ENCODE measurements at regions not wholly inside any gene's neighbourhood (a gene's known extent, or its start where the extent isn't known, plus 50 kb on each side); places are given as distances from the start of the nearest gene placed in this dataset.

GRCh38 chr21:38984982-38985567, 179.3 kb downstream of the ETS2 start:
- no peak for DNase-seq (ENCODE audit: low spot score)

GRCh38 chr21:38984568-38984967, 178.8 kb downstream of the ETS2 start:
- no peak for DNase-seq (ENCODE audit: low spot score)

GRCh38 chr21:38983560-38983959, 177.8 kb downstream of the ETS2 start:
- DNase-seq (ENCODE audit: low spot score), result no peak

GRCh38 chr21:38982804-38983203, 177.1 kb downstream of the ETS2 start:
- DNase-seq (ENCODE audit: low spot score), result no peak

- no peak for DNase-seq (ENCODE audit: low spot score)
Observed at GRCh38 chr21:38982096-38982495, 176.4 kb downstream of the ETS2 start.

GRCh38 chr21:38980416-38981313, 174.9 kb downstream of the ETS2 start:
- DNase-seq (ENCODE audit: low spot score), result no peak

- DNase-seq (ENCODE audit: low spot score), result no peak
Observed at GRCh38 chr21:38979271-38980121, 173.8 kb downstream of the ETS2 start.

- DNase-seq (ENCODE audit: low spot score), result no peak
Observed at GRCh38 chr21:38976900-38977299, 171.2 kb downstream of the ETS2 start.

GRCh38 chr21:38973552-38973951, 167.8 kb downstream of the ETS2 start:
- DNase-seq (ENCODE audit: low spot score), result no peak

GRCh38 chr21:38972078-38972477, 166.3 kb downstream of the ETS2 start:
- DNase-seq (ENCODE audit: low spot score), result no peak

- DNase-seq (ENCODE audit: low spot score), result no peak
Observed at GRCh38 chr21:38970765-38971164, 165.0 kb downstream of the ETS2 start.

- DNase-seq (ENCODE audit: low spot score), result no peak
Observed at GRCh38 chr21:38968887-38969543, 163.3 kb downstream of the ETS2 start.

GRCh38 chr21:38965910-38966504, 160.3 kb downstream of the ETS2 start:
- DNase-seq (ENCODE audit: low spot score), result peak; percentile 90

GRCh38 chr21:38965241-38965640, 159.5 kb downstream of the ETS2 start:
- DNase-seq (ENCODE audit: low spot score), result no peak

GRCh38 chr21:38963006-38963405, 157.3 kb downstream of the ETS2 start:
- DNase-seq (ENCODE audit: low spot score), result no peak

- DNase-seq (ENCODE audit: low spot score), result no peak
Observed at GRCh38 chr21:38960251-38960650, 154.5 kb downstream of the ETS2 start.

- no peak for DNase-seq (ENCODE audit: low spot score)
Observed at GRCh38 chr21:38959692-38960061, 153.9 kb downstream of the ETS2 start.

- DNase-seq (ENCODE audit: low spot score), result no peak
Observed at GRCh38 chr21:38958940-38959691, 153.4 kb downstream of the ETS2 start.

- no peak for DNase-seq (ENCODE audit: low spot score)
Observed at GRCh38 chr21:38958323-38958705, 152.6 kb downstream of the ETS2 start.

- DNase-seq (ENCODE audit: low spot score), result no peak
Observed at GRCh38 chr21:38957575-38958322, 152.0 kb downstream of the ETS2 start.

Data from HuH-7.5 (cell line).